ENCODE measurements at regions not wholly inside any gene's neighbourhood (a gene's known extent, or its start where the extent isn't known, plus 50 kb on each side); places are given as distances from the start of the nearest gene placed in this dataset.

DNA sequence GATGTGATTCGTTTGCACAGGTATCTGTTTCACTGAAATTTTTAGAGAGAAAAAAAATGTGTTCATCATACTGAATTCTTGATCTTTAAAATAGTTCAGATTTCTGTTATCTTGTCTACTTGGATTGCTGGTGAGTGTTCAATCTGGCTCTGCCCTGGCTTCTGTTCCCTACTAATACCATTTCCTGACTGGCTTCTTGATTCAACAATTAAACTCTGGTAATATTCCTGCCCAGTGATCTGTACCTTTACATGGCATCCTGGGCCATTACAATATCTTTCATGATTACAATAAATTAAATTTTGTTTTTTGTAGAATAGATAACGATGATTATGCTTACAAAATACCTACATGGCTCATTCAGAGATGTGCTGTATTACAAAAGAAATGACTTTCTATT is 1388.0 kb upstream of the TENM3 start:
- no TSS peak for BruUV-seq (replicated peaks)
- CTCF ChIA-PET = no interaction called here
- Histone ChIP-seq H3K36me3 (ENCODE audit: control insufficient read depth in 1 of 2, insufficient read depth in 2 of 2, low read length in 2 of 2) (no peaks in the 10 kb centered on the region), H4K20me1 (ENCODE audit: insufficient read depth) (no peaks in the 10 kb centered on the region), H3K9ac (ENCODE audit: low read length) (no peak overlapping the region), H3K27ac (ENCODE audit: low read depth, low read length) (no peak overlapping the region), H2AFZ (ENCODE audit: low read depth, low read length, poor library complexity, severe bottlenecking) (no peak overlapping the region), H3K79me2 (ENCODE audit: insufficient read depth, low read length) (no peaks in the 10 kb centered on the region), H3K4me3 (replicated peaks in 1 of 2; ENCODE audit: low read depth in 1 of 2, low read length in 2 of 2) (no peak overlapping the region), H3K4me2 (ENCODE audit: low read length) (no peak overlapping the region), H3K9me2 (ENCODE audit: insufficient read depth) (no peaks in the 10 kb centered on the region), H3K27me3 (ENCODE audit: insufficient read depth, low read length) (no peaks in the 10 kb centered on the region), H3K9me3 (ENCODE audit: control insufficient read depth in 1 of 2, insufficient read depth in 1 of 2, low read depth in 1 of 2, low read length in 2 of 2) (no peaks in the 10 kb centered on the region), H3K4me1 (ENCODE audit: control insufficient read depth in 1 of 2, insufficient read depth in 2 of 2, low read length in 2 of 2) (no peaks in the 10 kb centered on the region)
- intact Hi-C loops (cut with micrococcal nuclease) = no loop called here
- POLR2A ChIA-PET = no interaction called here
- DNase-seq (ENCODE audit: low read depth, low spot score) = no peak
- no peak for ATAC-seq
- RAD21 ChIA-PET (ENCODE audit: low non-redundant PET in 1 of 2, low total read pairs in 2 of 2, uncharacterized antibody in 2 of 2, unreplicated experiment in 2 of 2) = no interaction called here
- TF ChIP-seq POLR2A (IDR thresholded peaks at IDR 0.05; ENCODE audit: borderline replicate concordance, extremely low read depth, insufficient read depth, insufficient read length) (no peak), CEBPB (IDR thresholded peaks at IDR 0.05; ENCODE audit: low read depth) (no peak), SRF (IDR thresholded peaks at IDR 0.05; ENCODE audit: low read depth) (no peak), RAD21 (IDR thresholded peaks at IDR 0.05; ENCODE audit: low read depth) (no peak), CTCF (IDR thresholded peaks at IDR 0.05 in 2 of 3, conservative IDR thresholded peaks at IDR 0.05 in 1 of 3; ENCODE audit: borderline replicate concordance in 1 of 3, insufficient read depth in 1 of 3, low read depth in 2 of 3, low read length in 2 of 3) (no peak), ZFX (IDR thresholded peaks at IDR 0.05) (no peak), EZH2 (IDR thresholded peaks at IDR 0.05) (no peak), ELF1 (IDR thresholded peaks at IDR 0.05; ENCODE audit: borderline replicate concordance, low read depth) (no peak), YY1 (IDR thresholded peaks at IDR 0.05; ENCODE audit: extremely low read depth, insufficient replicate concordance, low read depth, low read length) (no peak), FOSL1 (IDR thresholded peaks at IDR 0.05; ENCODE audit: low read depth) (no peak), EGR1 (IDR thresholded peaks at IDR 0.05; ENCODE audit: low read depth) (no peak), POLR2AphosphoS5 (IDR thresholded peaks at IDR 0.05; ENCODE audit: low read depth, low read length) (no peak), JUND (IDR thresholded peaks at IDR 0.05) (no peak), SP1 (IDR thresholded peaks at IDR 0.05; ENCODE audit: low read depth) (no peak)
- TF ChIP-seq, protein P1, sequence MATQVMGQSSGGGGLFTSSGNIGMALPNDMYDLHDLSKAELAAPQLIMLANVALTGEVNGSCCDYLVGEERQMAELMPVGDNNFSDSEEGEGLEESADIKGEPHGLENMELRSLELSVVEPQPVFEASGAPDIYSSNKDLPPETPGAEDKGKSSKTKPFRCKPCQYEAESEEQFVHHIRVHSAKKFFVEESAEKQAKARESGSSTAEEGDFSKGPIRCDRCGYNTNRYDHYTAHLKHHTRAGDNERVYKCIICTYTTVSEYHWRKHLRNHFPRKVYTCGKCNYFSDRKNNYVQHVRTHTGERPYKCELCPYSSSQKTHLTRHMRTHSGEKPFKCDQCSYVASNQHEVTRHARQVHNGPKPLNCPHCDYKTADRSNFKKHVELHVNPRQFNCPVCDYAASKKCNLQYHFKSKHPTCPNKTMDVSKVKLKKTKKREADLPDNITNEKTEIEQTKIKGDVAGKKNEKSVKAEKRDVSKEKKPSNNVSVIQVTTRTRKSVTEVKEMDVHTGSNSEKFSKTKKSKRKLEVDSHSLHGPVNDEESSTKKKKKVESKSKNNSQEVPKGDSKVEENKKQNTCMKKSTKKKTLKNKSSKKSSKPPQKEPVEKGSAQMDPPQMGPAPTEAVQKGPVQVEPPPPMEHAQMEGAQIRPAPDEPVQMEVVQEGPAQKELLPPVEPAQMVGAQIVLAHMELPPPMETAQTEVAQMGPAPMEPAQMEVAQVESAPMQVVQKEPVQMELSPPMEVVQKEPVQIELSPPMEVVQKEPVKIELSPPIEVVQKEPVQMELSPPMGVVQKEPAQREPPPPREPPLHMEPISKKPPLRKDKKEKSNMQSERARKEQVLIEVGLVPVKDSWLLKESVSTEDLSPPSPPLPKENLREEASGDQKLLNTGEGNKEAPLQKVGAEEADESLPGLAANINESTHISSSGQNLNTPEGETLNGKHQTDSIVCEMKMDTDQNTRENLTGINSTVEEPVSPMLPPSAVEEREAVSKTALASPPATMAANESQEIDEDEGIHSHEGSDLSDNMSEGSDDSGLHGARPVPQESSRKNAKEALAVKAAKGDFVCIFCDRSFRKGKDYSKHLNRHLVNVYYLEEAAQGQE (IDR thresholded peaks at IDR 0.05; ENCODE audit: low read depth) = no peak
- TF ChIP-seq, protein P2, sequence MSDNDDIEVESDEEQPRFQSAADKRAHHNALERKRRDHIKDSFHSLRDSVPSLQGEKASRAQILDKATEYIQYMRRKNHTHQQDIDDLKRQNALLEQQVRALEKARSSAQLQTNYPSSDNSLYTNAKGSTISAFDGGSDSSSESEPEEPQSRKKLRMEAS (IDR thresholded peaks at IDR 0.05) = no peak

All from HCT116 (cell line).